ENCODE measurements at regions not wholly inside any gene's neighbourhood (a gene's known extent, or its start where the extent isn't known, plus 50 kb on each side); places are given as distances from the start of the nearest gene placed in this dataset.

DNA sequence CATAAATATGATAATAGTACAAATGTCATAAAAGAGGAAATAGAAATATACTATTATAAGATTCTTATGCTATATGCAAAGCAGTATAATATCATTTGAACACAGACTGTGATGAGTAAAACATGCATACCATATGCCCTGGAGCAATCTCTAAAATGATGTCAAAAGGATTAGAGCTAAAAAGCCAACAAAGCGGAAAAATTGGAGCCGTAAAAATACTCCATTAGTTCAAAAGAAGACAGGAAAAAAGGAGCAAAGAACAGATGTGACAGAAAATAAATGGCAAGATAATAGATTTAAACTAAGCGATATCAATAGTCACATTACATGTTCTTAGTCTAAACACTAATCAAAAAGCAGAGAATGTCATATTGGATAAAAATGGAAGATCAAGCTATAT is 191.0 kb upstream of the PLPP4 start:
- H3K9me3 ChIP-seq (replicated peaks; ENCODE audit: low read length), result no peaks in the 10 kb centered on the region
- H3K4me2 ChIP-seq (ENCODE audit: low read length), result no peak overlapping the region
- H3K4me1 ChIP-seq (ENCODE audit: control insufficient read depth, insufficient read depth, low read length), result no peaks in the 10 kb centered on the region
- no peak overlapping the region for H3K9ac ChIP-seq (ENCODE audit: low read depth, low read length)
- H3K36me3 ChIP-seq (ENCODE audit: insufficient read depth, low read length), result no peaks in the 10 kb centered on the region
- no peaks in the 10 kb centered on the region for H3K27me3 ChIP-seq (ENCODE audit: control insufficient read depth, insufficient read depth, low read length)
- H3K4me3 ChIP-seq (ENCODE audit: low read length), result no peak overlapping the region

DNA sequence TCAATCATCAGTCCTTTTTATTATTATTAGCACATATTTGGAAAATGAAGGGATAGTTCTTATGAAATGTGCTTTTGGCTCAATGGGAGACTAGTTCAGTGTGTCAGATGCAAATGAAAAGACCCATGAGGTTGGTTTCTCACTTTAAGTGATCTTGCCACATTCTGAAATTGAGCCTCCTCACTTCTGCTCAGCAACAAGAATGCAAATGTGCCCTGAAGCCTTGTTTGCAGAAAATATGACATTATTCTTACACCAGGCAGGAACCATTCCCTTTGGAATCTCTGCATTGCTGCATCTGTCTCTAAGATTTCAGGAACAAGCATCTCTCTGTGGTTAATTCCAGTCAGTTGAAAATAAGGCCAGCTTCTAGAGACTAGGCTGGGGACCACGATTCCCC is 186.1 kb upstream of the PLPP4 start:
- H3K4me3 ChIP-seq (ENCODE audit: low read length), result no peak overlapping the region
- no peak overlapping the region for H3K4me2 ChIP-seq (ENCODE audit: low read length)
- no peaks in the 10 kb centered on the region for H3K27me3 ChIP-seq (ENCODE audit: control insufficient read depth, insufficient read depth, low read length)
- no peaks in the 10 kb centered on the region for H3K36me3 ChIP-seq (ENCODE audit: insufficient read depth, low read length)
- H3K9me3 ChIP-seq (replicated peaks; ENCODE audit: low read length), result peaks cover 1% of the 10 kb centered on the region
- no peaks in the 10 kb centered on the region for H3K4me1 ChIP-seq (ENCODE audit: control insufficient read depth, insufficient read depth, low read length)
- no peak overlapping the region for H3K9ac ChIP-seq (ENCODE audit: low read depth, low read length)

DNA sequence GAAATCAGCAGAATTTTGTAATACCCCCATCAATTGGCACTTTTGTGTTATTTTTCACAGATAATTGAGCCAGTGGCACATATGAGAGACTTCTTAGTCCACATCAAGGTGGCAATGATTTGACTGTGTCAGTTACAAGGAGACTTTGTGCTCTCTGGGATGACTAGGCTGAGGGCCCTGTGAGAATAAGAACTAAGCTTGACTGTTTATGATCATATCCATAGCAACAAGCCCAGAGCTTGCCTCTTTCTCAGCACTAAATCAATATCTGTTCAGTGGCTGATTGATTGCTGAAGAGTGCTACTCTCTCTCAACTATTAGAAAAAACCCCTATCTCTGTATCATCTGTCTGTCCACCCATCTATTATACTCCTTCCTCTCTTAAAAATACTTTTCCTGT is 185.3 kb upstream of the PLPP4 start:
- no peak overlapping the region for H3K4me3 ChIP-seq (ENCODE audit: low read length)

DNA sequence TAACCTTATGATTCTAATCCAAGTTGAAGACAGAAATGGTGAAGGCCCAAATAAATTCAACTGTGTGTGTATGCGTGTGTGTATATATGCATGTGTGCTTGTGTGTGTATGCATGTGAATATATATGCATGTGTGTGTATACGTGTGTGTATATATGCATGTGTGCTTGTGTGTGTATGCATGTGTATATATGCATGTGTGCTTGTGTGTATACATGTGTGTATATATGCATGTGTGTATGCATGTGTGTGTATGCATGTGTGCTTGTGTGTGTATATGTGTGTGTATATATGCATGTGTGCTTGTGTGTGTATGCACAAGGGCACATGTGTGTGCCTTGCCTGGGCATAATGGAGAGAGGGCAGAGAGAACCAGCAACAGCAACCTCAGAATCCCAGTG is 184.7 kb upstream of the PLPP4 start:
- Histone ChIP-seq H3K27me3 (ENCODE audit: control insufficient read depth, insufficient read depth, low read length) (no peaks in the 10 kb centered on the region), H3K36me3 (ENCODE audit: insufficient read depth, low read length) (no peaks in the 10 kb centered on the region), H3K9me3 (replicated peaks; ENCODE audit: low read length) (peaks cover 3% of the 10 kb centered on the region), H3K9ac (ENCODE audit: low read depth, low read length) (no peak overlapping the region), H3K4me1 (ENCODE audit: control insufficient read depth, insufficient read depth, low read length) (no peaks in the 10 kb centered on the region), H3K4me3 (ENCODE audit: low read length) (no peak overlapping the region), H3K4me2 (ENCODE audit: low read length) (no peak overlapping the region)

More for the DNA sequence above, 185.3 kb upstream of the PLPP4 start:
- no peaks in the 10 kb centered on the region for H3K27me3 ChIP-seq (ENCODE audit: control insufficient read depth, insufficient read depth, low read length)
- H3K9ac ChIP-seq (ENCODE audit: low read depth, low read length), result no peak overlapping the region
- no peaks in the 10 kb centered on the region for H3K4me1 ChIP-seq (ENCODE audit: control insufficient read depth, insufficient read depth, low read length)
- peaks cover 3% of the 10 kb centered on the region for H3K9me3 ChIP-seq (replicated peaks; ENCODE audit: low read length)
- no peaks in the 10 kb centered on the region for H3K36me3 ChIP-seq (ENCODE audit: insufficient read depth, low read length)
- H3K4me2 ChIP-seq (ENCODE audit: low read length), result no peak overlapping the region

DNA sequence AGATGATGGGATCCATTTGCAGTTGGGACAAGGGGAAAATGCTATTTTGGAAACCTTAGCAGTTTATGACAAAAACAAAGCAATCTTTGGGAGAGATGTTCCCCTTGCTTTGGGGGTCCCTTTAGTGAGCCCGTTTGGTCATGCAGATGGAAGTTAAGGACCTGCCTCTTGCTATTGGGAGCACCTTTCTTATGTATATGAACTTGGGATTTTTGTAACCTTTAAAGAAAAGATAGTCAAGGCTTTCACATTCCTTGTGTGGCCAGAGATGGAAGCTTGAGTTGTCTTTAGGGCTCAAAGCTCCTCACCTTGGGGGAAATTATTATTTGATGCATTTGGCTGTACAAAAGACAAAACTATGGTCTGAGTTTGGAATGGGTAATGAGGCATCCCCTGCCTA is 179.0 kb upstream of the PLPP4 start:
- Histone ChIP-seq H3K27me3 (ENCODE audit: control insufficient read depth, insufficient read depth, low read length) (no peaks in the 10 kb centered on the region), H3K4me2 (ENCODE audit: low read length) (no peak overlapping the region), H3K9me3 (replicated peaks; ENCODE audit: low read length) (peaks cover 3% of the 10 kb centered on the region), H3K4me1 (ENCODE audit: control insufficient read depth, insufficient read depth, low read length) (no peaks in the 10 kb centered on the region), H3K9ac (ENCODE audit: low read depth, low read length) (no peak overlapping the region), H3K4me3 (ENCODE audit: low read length) (no peak overlapping the region), H3K36me3 (ENCODE audit: insufficient read depth, low read length) (no peaks in the 10 kb centered on the region)

DNA sequence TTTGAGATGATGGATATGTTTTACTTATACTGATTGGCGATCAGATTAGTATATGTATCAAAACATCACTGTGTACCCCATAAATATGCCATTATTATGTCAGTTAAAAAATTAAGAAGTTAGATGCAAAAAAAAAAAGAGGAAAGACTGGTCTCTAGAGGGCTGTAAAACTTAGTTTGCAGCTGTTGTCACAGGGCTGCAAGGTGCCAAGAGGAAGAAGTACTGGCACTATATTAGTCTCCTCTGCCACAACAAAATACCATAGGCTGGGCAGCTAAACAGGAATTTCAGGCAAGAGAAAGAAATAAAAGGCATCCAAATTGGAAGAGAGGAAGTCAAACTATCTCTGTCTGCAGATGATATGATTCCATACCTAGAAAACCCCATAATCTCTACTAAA is 177.8 kb upstream of the PLPP4 start:
- Histone ChIP-seq H3K9me3 (replicated peaks; ENCODE audit: low read length) (peaks cover 3% of the 10 kb centered on the region), H3K4me1 (ENCODE audit: control insufficient read depth, insufficient read depth, low read length) (no peaks in the 10 kb centered on the region), H3K9ac (ENCODE audit: low read depth, low read length) (no peak overlapping the region), H3K27me3 (ENCODE audit: control insufficient read depth, insufficient read depth, low read length) (no peaks in the 10 kb centered on the region), H3K4me2 (ENCODE audit: low read length) (no peak overlapping the region), H3K4me3 (ENCODE audit: low read length) (no peak overlapping the region), H3K36me3 (ENCODE audit: insufficient read depth, low read length) (no peaks in the 10 kb centered on the region)

DNA sequence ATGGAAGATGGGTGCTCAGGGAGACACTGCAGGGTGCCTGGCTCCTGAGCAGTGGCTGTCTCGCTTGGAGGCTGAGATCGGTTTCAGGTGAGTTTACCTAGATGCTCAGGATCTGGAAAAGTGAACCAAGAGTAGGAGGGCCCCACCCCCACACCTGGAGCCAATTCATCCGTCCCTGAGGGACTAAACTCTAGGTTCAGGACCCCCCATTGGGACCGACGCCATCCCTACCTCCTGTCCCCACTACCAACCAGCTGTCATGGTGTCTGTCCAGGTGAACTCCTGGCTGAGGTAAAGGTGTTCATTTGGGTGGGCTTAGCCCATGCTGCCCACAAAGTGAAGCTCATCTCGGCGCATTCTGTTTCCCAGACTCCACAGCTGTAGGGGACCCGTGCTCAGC is 174.6 kb upstream of the PLPP4 start:
- H3K9ac ChIP-seq (ENCODE audit: low read depth, low read length), result no peak overlapping the region
- H3K9me3 ChIP-seq (replicated peaks; ENCODE audit: low read length), result no peaks in the 10 kb centered on the region
- H3K4me1 ChIP-seq (ENCODE audit: control insufficient read depth, insufficient read depth, low read length), result no peaks in the 10 kb centered on the region
- no peaks in the 10 kb centered on the region for H3K36me3 ChIP-seq (ENCODE audit: insufficient read depth, low read length)
- no peak overlapping the region for H3K4me3 ChIP-seq (ENCODE audit: low read length)
- no peaks in the 10 kb centered on the region for H3K27me3 ChIP-seq (ENCODE audit: control insufficient read depth, insufficient read depth, low read length)
- no peak overlapping the region for H3K4me2 ChIP-seq (ENCODE audit: low read length)

DNA sequence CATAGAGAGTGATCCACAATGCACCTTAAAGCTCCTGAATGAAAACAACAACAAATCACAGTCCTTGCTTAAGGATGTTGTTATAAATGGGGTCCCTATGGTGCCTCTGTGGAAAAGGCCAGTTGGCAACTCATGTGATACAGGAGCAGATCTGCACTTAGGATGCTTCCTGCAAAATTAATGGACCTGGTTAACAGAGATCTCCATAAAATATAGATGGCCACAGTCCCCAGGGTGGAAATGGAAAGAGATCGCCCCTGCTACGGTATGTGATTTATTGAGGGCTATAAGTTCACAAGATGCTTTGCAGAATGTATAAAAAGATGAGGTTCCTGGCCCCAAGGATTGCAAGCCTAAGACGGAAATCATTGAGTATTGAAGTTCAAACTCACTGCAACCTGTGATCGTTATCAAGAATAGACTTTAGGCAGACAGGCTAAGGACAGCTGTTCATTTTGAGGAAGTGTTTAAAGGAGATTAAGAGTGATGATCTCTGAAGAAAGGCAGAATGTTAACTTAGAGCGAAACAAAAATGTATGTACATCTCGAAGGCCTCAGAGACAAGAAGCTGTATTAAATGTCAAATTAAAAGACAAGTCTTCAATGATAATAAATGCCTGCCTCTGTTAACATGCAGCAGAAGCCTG is 174.1 kb upstream of the PLPP4 start:
- no peaks in the 10 kb centered on the region for H3K27me3 ChIP-seq (ENCODE audit: control insufficient read depth, insufficient read depth, low read length)
- no peaks in the 10 kb centered on the region for H3K9me3 ChIP-seq (replicated peaks; ENCODE audit: low read length)
- H3K36me3 ChIP-seq (ENCODE audit: insufficient read depth, low read length), result no peaks in the 10 kb centered on the region
- no peaks in the 10 kb centered on the region for H3K4me1 ChIP-seq (ENCODE audit: control insufficient read depth, insufficient read depth, low read length)
- H3K4me3 ChIP-seq (ENCODE audit: low read length), result no peak overlapping the region
- no peak overlapping the region for H3K9ac ChIP-seq (ENCODE audit: low read depth, low read length)
- no peak overlapping the region for H3K4me2 ChIP-seq (ENCODE audit: low read length)

DNA sequence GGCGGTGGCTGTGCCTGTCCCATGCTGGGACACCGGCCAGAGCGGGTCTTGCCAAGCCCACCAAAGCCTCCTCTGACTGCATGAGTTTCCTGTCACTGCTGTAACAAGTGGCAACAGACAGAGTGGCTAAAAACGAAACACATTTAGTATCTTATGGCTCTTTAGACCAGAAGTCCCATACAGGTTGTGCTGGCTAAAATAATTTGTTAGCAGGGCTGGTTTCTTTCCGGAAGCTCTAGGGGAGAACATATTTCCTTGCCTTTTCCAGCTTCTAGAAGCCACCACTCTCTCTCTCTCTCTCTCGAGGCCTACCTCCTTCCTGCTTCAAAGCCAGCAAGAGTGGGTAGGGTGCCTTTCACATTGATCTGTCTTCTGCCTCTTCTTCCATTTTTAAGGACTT is 171.6 kb upstream of the PLPP4 start:
- no peaks in the 10 kb centered on the region for H3K9me3 ChIP-seq (replicated peaks; ENCODE audit: low read length)
- no peaks in the 10 kb centered on the region for H3K36me3 ChIP-seq (ENCODE audit: insufficient read depth, low read length)
- H3K4me1 ChIP-seq (ENCODE audit: control insufficient read depth, insufficient read depth, low read length), result no peaks in the 10 kb centered on the region
- H3K27me3 ChIP-seq (ENCODE audit: control insufficient read depth, insufficient read depth, low read length), result no peaks in the 10 kb centered on the region
- no peak overlapping the region for H3K9ac ChIP-seq (ENCODE audit: low read depth, low read length)
- no peak overlapping the region for H3K4me3 ChIP-seq (ENCODE audit: low read length)
- H3K4me2 ChIP-seq (ENCODE audit: low read length), result no peak overlapping the region

DNA sequence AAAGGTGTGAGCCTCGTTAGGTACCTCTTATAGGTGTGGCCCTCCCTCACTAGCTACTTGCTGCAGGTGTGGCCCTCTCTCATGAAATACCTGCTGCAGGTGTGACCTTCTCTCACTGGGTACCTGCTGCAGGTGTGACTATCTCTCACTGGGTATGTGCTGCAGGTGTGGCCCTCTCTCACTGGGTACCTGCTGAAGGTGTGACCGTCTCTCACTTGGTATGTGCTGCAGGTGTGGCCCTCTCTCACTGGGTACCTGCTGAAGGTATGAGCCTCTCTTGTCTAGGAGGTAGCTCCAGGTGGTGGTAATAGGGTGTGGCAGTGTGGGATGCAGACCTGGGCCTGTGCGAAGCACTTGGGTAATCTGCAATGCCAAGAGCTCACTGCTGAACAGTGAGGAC is 170.7 kb upstream of the PLPP4 start:
- no peaks in the 10 kb centered on the region for H3K36me3 ChIP-seq (ENCODE audit: insufficient read depth, low read length)

DNA sequence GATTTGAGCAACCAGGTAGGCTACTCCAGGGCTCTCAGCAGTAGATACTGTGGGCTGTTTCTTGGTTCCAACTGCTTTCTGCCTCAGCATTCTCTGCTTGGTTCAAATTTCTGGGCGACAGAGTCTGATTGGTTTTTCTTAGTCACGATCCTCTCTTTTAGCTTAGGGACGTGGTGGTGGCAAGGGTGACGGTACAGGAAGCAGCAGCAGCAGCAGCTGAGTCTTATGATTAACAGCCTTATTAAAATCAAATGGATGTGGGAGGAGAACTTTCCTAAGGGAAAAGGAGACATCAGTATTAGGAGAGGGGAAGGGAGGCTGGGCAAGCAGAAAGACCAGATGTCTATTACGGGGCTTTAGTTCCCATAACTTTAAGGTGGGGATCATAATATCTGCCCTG is 156.5 kb upstream of the PLPP4 start:
- Histone ChIP-seq H3K4me1 (ENCODE audit: control insufficient read depth, insufficient read depth, low read length) (no peaks in the 10 kb centered on the region), H3K36me3 (ENCODE audit: insufficient read depth, low read length) (no peaks in the 10 kb centered on the region), H3K4me3 (ENCODE audit: low read length) (no peak overlapping the region), H3K9ac (ENCODE audit: low read depth, low read length) (no peak overlapping the region), H3K9me3 (replicated peaks; ENCODE audit: low read length) (no peaks in the 10 kb centered on the region), H3K4me2 (ENCODE audit: low read length) (no peak overlapping the region), H3K27me3 (ENCODE audit: control insufficient read depth, insufficient read depth, low read length) (no peaks in the 10 kb centered on the region)

More for the DNA sequence above, 170.7 kb upstream of the PLPP4 start:
- Histone ChIP-seq H3K9me3 (replicated peaks; ENCODE audit: low read length) (no peaks in the 10 kb centered on the region), H3K9ac (ENCODE audit: low read depth, low read length) (no peak overlapping the region), H3K27me3 (ENCODE audit: control insufficient read depth, insufficient read depth, low read length) (no peaks in the 10 kb centered on the region), H3K4me3 (ENCODE audit: low read length) (no peak overlapping the region), H3K4me2 (ENCODE audit: low read length) (no peak overlapping the region), H3K4me1 (ENCODE audit: control insufficient read depth, insufficient read depth, low read length) (no peaks in the 10 kb centered on the region)

DNA sequence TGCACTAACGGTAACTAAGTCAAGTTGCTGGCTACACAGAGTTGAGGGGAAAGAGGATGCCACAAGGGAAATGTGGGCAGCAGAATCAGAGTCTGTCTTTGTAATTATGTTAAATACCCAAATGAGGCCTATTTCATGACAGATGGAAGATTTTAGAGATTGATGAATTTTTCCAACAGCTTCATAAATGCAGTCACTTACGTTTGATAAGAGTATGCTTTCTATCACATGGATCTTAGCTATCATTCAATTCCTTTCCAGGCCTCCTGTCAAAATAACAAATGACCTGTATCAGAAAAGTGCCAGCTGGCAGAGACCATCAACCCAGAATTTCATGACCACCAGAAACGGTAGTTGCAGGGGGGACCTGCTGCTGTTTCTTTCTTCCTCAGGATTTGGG is 148.4 kb upstream of the PLPP4 start:
- Histone ChIP-seq H3K27me3 (ENCODE audit: control insufficient read depth, insufficient read depth, low read length) (no peaks in the 10 kb centered on the region), H3K4me1 (ENCODE audit: control insufficient read depth, insufficient read depth, low read length) (no peaks in the 10 kb centered on the region), H3K36me3 (ENCODE audit: insufficient read depth, low read length) (no peaks in the 10 kb centered on the region), H3K4me3 (ENCODE audit: low read length) (no peak overlapping the region), H3K4me2 (ENCODE audit: low read length) (no peak overlapping the region), H3K9ac (ENCODE audit: low read depth, low read length) (no peak overlapping the region), H3K9me3 (replicated peaks; ENCODE audit: low read length) (no peaks in the 10 kb centered on the region)

All from skeletal muscle satellite cell (primary cell).